ENCODE measurements at regions not wholly inside any gene's neighbourhood (a gene's known extent, or its start where the extent isn't known, plus 50 kb on each side); places are given as distances from the start of the nearest gene placed in this dataset.
A peak's percentile ranks its signal among the peaks of the same experiment; 100 is the strongest.

DNA sequence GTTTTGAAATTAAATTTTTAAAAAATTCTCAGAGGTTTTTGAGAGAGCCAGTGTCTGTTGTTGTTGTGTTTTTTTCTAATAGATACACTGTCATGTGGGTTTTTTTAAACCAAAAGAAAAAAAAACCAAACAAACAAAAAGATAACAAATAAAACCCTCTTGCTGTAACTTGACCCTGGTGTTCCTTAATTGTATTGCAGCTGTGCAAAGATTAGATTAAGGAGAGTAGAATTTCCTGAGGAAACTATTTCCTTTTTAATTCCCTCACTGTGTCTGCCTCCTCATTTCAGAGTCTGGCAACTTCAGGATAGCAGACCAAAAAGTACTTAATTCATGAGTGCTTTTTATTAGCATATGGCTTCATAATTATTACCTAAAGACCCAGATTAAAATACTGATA is 281.9 kb downstream of the EPM2A start:
- ChIA-PET POLR2A (no interaction called here), CTCF (ENCODE audit: low intra/inter-chr PET ratio, low total read pairs) (no interaction called here)
- no peaks in the 10 kb centered on the region for H3K27me3 ChIP-seq (ENCODE audit: control insufficient read depth in 1 of 2, insufficient read depth in 2 of 2, low read length in 2 of 2)
- in situ Hi-C loops (cut with HindIII; ENCODE audit: extremely low pct_ligation_motif_present, low pct_unique_long_range_greater_than_20kb) (no loop called here), intact Hi-C loops (cut with micrococcal nuclease; ENCODE audit: unreplicated experiment) (no loop called here)
- no peaks in the 10 kb centered on the region for H3K79me2 ChIP-seq (ENCODE audit: insufficient read depth, low read length)
- FAIRE-seq: no peak
- BruUV-seq (replicated peaks): no TSS peak
- H4K20me1 ChIP-seq (ENCODE audit: insufficient read depth, low read length): no peaks in the 10 kb centered on the region
- ATAC-seq: peak; percentile 33; the same call in 1 of the 3 replicates
- H3K9me3 ChIP-seq (ENCODE audit: low read length): no peaks in the 10 kb centered on the region
- no peak overlapping the region for H2AFZ ChIP-seq (ENCODE audit: low read length)
- no peaks in the 10 kb centered on the region for H3K36me3 ChIP-seq (replicated peaks in 1 of 2; ENCODE audit: control insufficient read depth in 1 of 2, insufficient read depth in 2 of 2, low read length in 2 of 2)
- TF ChIP-seq TFDP1 (CRISPR knock-in tag; IDR thresholded peaks at IDR 0.05; ENCODE audit: borderline replicate concordance): no peak
- DNase-seq (ENCODE audit: low spot score): no peak
- H3K4me3 ChIP-seq (replicated peaks in 1 of 3; ENCODE audit: insufficient read depth in 1 of 3, low read depth in 2 of 3, low read length in 3 of 3): no peak overlapping the region
- no peak overlapping the region for H3K4me2 ChIP-seq (ENCODE audit: low read depth, low read length)
- H3K27ac ChIP-seq (ENCODE audit: extremely low read length, insufficient read depth, low read length): no peak overlapping the region
- no peak overlapping the region for H3K9ac ChIP-seq (ENCODE audit: insufficient read depth, low read depth, low read length)
- no peaks in the 10 kb centered on the region for H3K4me1 ChIP-seq (ENCODE audit: insufficient read depth, low read length)

DNA sequence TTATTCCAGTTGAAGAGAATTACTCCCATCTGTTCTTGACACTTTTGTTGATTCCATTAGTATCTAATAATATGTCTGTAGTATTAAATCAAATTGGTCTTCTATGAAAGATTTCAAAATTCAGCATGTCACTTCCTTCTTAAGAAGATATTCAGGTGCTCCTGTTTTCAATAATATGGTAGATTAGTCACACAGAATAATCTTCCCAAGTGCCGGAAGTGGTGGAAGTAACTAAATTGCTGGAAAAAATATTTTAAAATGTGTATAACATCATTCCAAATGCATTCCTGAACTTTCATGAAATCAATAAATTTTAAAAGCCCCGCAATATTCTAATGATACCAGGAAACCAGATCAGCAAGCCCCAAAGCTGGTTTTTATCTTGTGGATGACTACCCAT is 281.3 kb downstream of the EPM2A start:
- Histone ChIP-seq H3K27me3 (ENCODE audit: control insufficient read depth in 1 of 2, insufficient read depth in 2 of 2, low read length in 2 of 2) (no peaks in the 10 kb centered on the region), H3K4me2 (ENCODE audit: low read depth, low read length) (no peak overlapping the region), H3K9ac (ENCODE audit: insufficient read depth, low read depth, low read length) (no peak overlapping the region), H3K27ac (ENCODE audit: extremely low read length, insufficient read depth, low read length) (no peak overlapping the region), H2AFZ (ENCODE audit: low read length) (no peak overlapping the region), H4K20me1 (ENCODE audit: insufficient read depth, low read length) (no peaks in the 10 kb centered on the region), H3K4me3 (replicated peaks in 1 of 3; ENCODE audit: insufficient read depth in 1 of 3, low read depth in 2 of 3, low read length in 3 of 3) (no peak overlapping the region), H3K36me3 (replicated peaks in 1 of 2; ENCODE audit: control insufficient read depth in 1 of 2, insufficient read depth in 2 of 2, low read length in 2 of 2) (no peaks in the 10 kb centered on the region), H3K79me2 (ENCODE audit: insufficient read depth, low read length) (no peaks in the 10 kb centered on the region), H3K4me1 (ENCODE audit: insufficient read depth, low read length) (no peaks in the 10 kb centered on the region), H3K9me3 (ENCODE audit: low read length) (no peaks in the 10 kb centered on the region)
- in situ Hi-C loops (cut with HindIII; ENCODE audit: extremely low pct_ligation_motif_present, low pct_unique_long_range_greater_than_20kb) (no loop called here), intact Hi-C loops (cut with micrococcal nuclease; ENCODE audit: unreplicated experiment) (no loop called here)
- 61% methylated on average over 2 of the region's 2 CpGs for WGBS (ENCODE audit: low lambda C conversion rate)
- TF ChIP-seq U2AF1 (optimal IDR thresholded peaks at IDR 0.05; ENCODE audit: low read depth, low read length) (no peak), ZNF75D (CRISPR knock-in tag; IDR thresholded peaks at IDR 0.05; ENCODE audit: borderline replicate concordance) (no peak), ZNF766 (CRISPR knock-in tag; IDR thresholded peaks at IDR 0.05; ENCODE audit: borderline replicate concordance) (no peak), ZFP36 (IDR thresholded peaks at IDR 0.05; ENCODE audit: borderline replicate concordance, low read depth, low read length, partially characterized antibody) (no peak), HNF1A (IDR thresholded peaks at IDR 0.05; ENCODE audit: low read depth) (no peak), HNF1A (CRISPR knock-in tag; IDR thresholded peaks at IDR 0.05; ENCODE audit: borderline replicate concordance) (no peak), ZSCAN31 (CRISPR knock-in tag; IDR thresholded peaks at IDR 0.05; ENCODE audit: low read depth) (no peak), SNAI1 (CRISPR knock-in tag; IDR thresholded peaks at IDR 0.05; ENCODE audit: borderline replicate concordance) (no peak), EZH2 (conservative IDR thresholded peaks at IDR 0.05; ENCODE audit: low read depth, low read length) (no peak), MLLT10 (CRISPR knock-in tag; IDR thresholded peaks at IDR 0.05) (no peak), ZNF24 (IDR thresholded peaks at IDR 0.05) (no peak), KDM3A (CRISPR knock-in tag; IDR thresholded peaks at IDR 0.05; ENCODE audit: low read depth) (no peak)
- no TSS peak for BruUV-seq (replicated peaks)
- ChIA-PET CTCF (ENCODE audit: low intra/inter-chr PET ratio, low total read pairs) (no interaction called here), POLR2A (no interaction called here)
- DNase-seq (ENCODE audit: low spot score) (no peak), ATAC-seq (no peak), FAIRE-seq (no peak)

Measured in HepG2 (cell line).